Tibial artery (tissue), 4 donors: ENCODE measurements at regions not wholly inside any gene's neighbourhood (a gene's known extent, or its start where the extent isn't known, plus 50 kb on each side); places are given as distances from the start of the nearest gene placed in this dataset.

Source experiments
- DNase-seq, 2 donors: peaks; one replicate each; pipeline ENCODE4 v3.0.0-alpha.2; 2019
- H3K27ac ChIP-seq, 2 donors: fragments of 200-600 bp; sonication (generic) in 1 of 2; 1 replicate in 1 of 2; 2 replicates in 1 of 2; pipeline ENCODE4 v1.5.1; 2018 to 2019; ENCODE audit warnings: mild to moderate bottlenecking in 1 of 2
- H3K27me3 ChIP-seq, 2 donors: fragments of 200-600 bp; sonication (generic) in 1 of 2; one replicate each; pipeline versions ENCODE4 v1.5.1 to v1.6.0; 2016 to 2019
- H3K36me3 ChIP-seq, 3 donors: fragments of 200-600 bp; sonication (generic) in 2 of 3; one replicate each; pipeline ENCODE4 v1.5.1; 2016 to 2019; ENCODE audit warnings: mild to moderate bottlenecking in 2 of 3
- H3K4me1 ChIP-seq, 4 donors: fragments of 200-600 bp; sonication (generic) in 2 of 4; 1 replicate in 3 of 4; 2 replicates in 1 of 4; pipeline ENCODE4 v1.5.1; 2016 to 2019
- H3K4me3 ChIP-seq, 2 donors: fragments of 200-600 bp; sonication (generic) in 1 of 2; 1 replicate in 1 of 2; 2 replicates in 1 of 2; pipeline ENCODE4 v1.5.1; 2018 to 2019; ENCODE audit warnings: mild to moderate bottlenecking in 2 of 2
- H3K9me3 ChIP-seq, 3 donors: fragments of 200-600 bp; sonication (generic) in 1 of 3; one replicate each; pipeline ENCODE4 v1.5.1; 2016 to 2019
- intact Hi-C: fragments of 100-400 bp; cut with DNase I; formaldehyde crosslinking; loops from one replicate; pipeline ENCODE4 v1.15.0; 2023; ENCODE audit warnings: low total_unique reads
- TF ChIP-seq, protein P1 (sequence below), 2 experiments: fragments of 200-600 bp in 1 of 2; fragments of 450-650 bp in 1 of 2; IDR thresholded peaks; one replicate each; pipeline ENCODE4 v1.5.1; 2017 to 2019; ENCODE audit warnings: antibody characterized with exemption in 2 of 2, mild to moderate bottlenecking in 1 of 2, moderate library complexity in 1 of 2

- Histone ChIP-seq H3K4me3 (no peak overlapping the region), H3K27me3 (no peaks in the 10 kb centered on the region), H3K9me3 (no peaks in the 10 kb centered on the region), H3K27ac (no peak overlapping the region), H3K4me1 (peaks cover 0 to 27% (median 21%) of the 10 kb centered on the region in 4 donors), H3K36me3 (no peaks in the 10 kb centered on the region)
- TF ChIP-seq, protein P1, sequence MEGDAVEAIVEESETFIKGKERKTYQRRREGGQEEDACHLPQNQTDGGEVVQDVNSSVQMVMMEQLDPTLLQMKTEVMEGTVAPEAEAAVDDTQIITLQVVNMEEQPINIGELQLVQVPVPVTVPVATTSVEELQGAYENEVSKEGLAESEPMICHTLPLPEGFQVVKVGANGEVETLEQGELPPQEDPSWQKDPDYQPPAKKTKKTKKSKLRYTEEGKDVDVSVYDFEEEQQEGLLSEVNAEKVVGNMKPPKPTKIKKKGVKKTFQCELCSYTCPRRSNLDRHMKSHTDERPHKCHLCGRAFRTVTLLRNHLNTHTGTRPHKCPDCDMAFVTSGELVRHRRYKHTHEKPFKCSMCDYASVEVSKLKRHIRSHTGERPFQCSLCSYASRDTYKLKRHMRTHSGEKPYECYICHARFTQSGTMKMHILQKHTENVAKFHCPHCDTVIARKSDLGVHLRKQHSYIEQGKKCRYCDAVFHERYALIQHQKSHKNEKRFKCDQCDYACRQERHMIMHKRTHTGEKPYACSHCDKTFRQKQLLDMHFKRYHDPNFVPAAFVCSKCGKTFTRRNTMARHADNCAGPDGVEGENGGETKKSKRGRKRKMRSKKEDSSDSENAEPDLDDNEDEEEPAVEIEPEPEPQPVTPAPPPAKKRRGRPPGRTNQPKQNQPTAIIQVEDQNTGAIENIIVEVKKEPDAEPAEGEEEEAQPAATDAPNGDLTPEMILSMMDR (IDR thresholded peaks at IDR 0.05), result no peak
- peak in 1 of 2 donors; percentile 54 for DNase-seq
- intact Hi-C loops, result no loop called here
Measured at GRCh38 chr18:79579807-79580497, 99.7 kb upstream of the CTDP1 start.

DNA sequence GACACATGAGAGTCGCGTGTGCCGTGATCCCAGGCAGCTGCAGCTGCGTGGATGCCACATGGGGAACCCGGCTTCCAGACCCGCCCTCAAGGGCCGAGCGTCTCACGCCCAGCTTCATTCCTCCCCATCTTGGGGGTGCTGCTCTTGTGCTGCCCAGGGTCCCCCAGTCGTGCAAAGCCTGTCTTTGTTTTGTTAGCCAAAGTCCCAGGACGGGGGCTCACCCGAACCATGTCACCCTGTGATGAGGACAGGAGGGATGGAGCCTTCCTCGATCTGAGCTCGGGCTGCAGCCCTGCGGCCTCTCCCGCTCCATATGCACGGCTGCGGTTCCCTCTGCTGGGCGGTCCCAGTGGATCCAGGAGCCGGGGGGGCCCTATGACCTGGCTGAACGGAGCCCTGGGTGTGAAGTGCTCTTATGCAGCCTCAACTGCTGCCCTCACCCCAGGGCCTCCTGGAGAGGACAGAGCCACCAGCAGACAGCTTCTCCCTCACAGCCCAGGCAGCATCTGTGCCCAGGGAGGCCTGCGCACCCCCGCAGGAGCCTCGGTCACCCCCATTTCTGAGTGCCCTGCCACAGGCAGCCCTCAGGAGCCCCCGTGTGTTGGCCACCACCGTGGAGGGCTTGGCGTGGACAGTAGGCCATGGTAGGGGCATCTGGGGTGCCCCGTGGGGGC lies 99.0 kb upstream of the CTDP1 start:
- Histone ChIP-seq H3K9me3 (no peaks in the 10 kb centered on the region), H3K36me3 (no peaks in the 10 kb centered on the region), H3K27ac (no peak overlapping the region), H3K4me3 (no peak overlapping the region), H3K4me1 (peaks cover 0 to 27% (median 21%) of the 10 kb centered on the region in 4 donors), H3K27me3 (no peaks in the 10 kb centered on the region)
- TF ChIP-seq, protein P1 (IDR thresholded peaks at IDR 0.05), result no peak
- intact Hi-C loops, result no loop called here
- peak in 1 of 2 donors; percentile 57 for DNase-seq

GRCh38 chr18:79581406-79581805 lies 98.2 kb upstream of the CTDP1 start:
- peak in 1 of 2 donors; percentile 29 for DNase-seq
- no peaks in the 10 kb centered on the region for H3K9me3 ChIP-seq
- TF ChIP-seq, protein P1 (IDR thresholded peaks at IDR 0.05), result no peak
- no peaks in the 10 kb centered on the region for H3K36me3 ChIP-seq
- H3K27me3 ChIP-seq, result no peaks in the 10 kb centered on the region
- no peak overlapping the region for H3K4me3 ChIP-seq
- peaks cover 0 to 26% (median 22%) of the 10 kb centered on the region in 4 donors for H3K4me1 ChIP-seq
- intact Hi-C loops, result no loop called here
- H3K27ac ChIP-seq, result no peak overlapping the region

GRCh38 chr18:79581911-79582310 lies 97.7 kb upstream of the CTDP1 start:
- no peak overlapping the region for H3K4me3 ChIP-seq
- H3K27ac ChIP-seq, result no peak overlapping the region
- TF ChIP-seq, protein P1 (IDR thresholded peaks at IDR 0.05), result no peak
- DNase-seq, result peak in 1 of 2 donors; percentile 6
- H3K27me3 ChIP-seq, result no peaks in the 10 kb centered on the region
- no peaks in the 10 kb centered on the region for H3K36me3 ChIP-seq
- intact Hi-C loops, result no loop called here
- peaks cover 0 to 26% (median 22%) of the 10 kb centered on the region in 4 donors for H3K4me1 ChIP-seq
- no peaks in the 10 kb centered on the region for H3K9me3 ChIP-seq

- Histone ChIP-seq H3K27ac (no peak overlapping the region), H3K4me1 (peaks cover 0 to 26% (median 22%) of the 10 kb centered on the region in 4 donors), H3K36me3 (no peaks in the 10 kb centered on the region), H3K4me3 (no peak overlapping the region), H3K9me3 (no peaks in the 10 kb centered on the region), H3K27me3 (no peaks in the 10 kb centered on the region)
- peak in 1 of 2 donors; percentile 23 for DNase-seq
- TF ChIP-seq, protein P1 (IDR thresholded peaks at IDR 0.05), result no peak
- intact Hi-C loops, result no loop called here
Measured at GRCh38 chr18:79582978-79583377, 96.6 kb upstream of the CTDP1 start.
